AG10803 (cell line): ENCODE measurements at regions not wholly inside any gene's neighbourhood (a gene's known extent, or its start where the extent isn't known, plus 50 kb on each side); places are given as distances from the start of the nearest gene placed in this dataset.

Experiments used
- DNase-seq: peaks from one replicate; pipeline ENCODE4 v3.0.0; 2010; ENCODE audit warnings: low read depth
- H3K4me3 ChIP-seq: 2 replicates; pipeline ENCODE4 v1.5.1; 2011; ENCODE audit warnings: mild to moderate bottlenecking, low read length, control low read depth
- CTCF ChIP-seq: conservative IDR thresholded peaks from 2 replicates; pipeline ENCODE4 v1.5.1; 2011; ENCODE audit warnings: mild to moderate bottlenecking, low read length, control low read depth, inconsistent platforms

GRCh38 chr11:15704064-15704463 is 589.3 kb downstream of the INSC start:
- no peak overlapping the region for H3K4me3 ChIP-seq
- no peak for TF ChIP-seq CTCF
- DNase-seq: no peak

DNA sequence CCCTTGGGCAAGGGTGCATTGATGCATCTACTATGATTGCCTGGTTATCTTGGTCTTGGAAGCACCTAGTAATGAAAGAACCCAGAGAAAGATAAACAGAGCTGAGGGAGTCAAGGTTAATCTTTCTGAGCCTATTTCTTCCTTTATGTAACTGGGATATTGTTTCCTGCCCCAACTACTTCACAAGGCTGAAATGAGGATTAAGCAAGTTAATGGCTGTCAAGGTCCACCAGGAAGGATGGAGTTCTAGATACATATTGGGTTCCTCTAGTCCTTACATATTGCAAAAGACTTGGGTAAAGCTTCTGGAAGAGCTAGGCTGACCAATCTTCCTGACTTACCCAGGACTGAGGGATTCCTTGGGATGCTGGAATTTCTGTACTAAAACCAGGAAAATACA is 589.8 kb downstream of the INSC start:
- TF ChIP-seq CTCF: no peak
- no peak for DNase-seq
- H3K4me3 ChIP-seq: no peak overlapping the region

GRCh38 chr11:15705891-15706290 is 591.2 kb downstream of the INSC start:
- DNase-seq: no peak
- TF ChIP-seq CTCF: no peak
- H3K4me3 ChIP-seq: no peak overlapping the region

- DNase-seq: no peak
- TF ChIP-seq CTCF: no peak
- H3K4me3 ChIP-seq: no peak overlapping the region
Observed at GRCh38 chr11:15707194-15707593, 592.5 kb downstream of the INSC start.

DNA sequence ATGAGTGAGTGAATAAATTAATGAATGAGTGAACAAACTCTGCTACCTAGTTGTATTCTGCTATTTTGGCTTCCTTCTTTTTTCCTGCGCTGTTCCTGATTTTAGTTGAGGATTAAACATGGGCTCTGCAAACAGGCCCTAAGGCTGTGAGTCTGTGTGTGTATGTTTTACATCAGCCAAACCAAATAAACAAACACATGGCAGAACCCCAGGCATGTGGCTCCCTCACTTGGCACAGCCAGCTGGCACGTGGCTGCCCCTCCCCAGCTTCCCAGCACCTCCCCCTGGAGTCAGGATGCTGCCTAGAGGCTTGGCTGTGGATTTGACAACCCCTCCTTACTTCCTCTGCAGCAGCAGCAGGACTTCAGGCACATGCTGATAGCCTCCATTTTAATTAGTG is 593.2 kb downstream of the INSC start:
- DNase-seq: no peak
- TF ChIP-seq CTCF: no peak
- H3K4me3 ChIP-seq: no peak overlapping the region

DNA sequence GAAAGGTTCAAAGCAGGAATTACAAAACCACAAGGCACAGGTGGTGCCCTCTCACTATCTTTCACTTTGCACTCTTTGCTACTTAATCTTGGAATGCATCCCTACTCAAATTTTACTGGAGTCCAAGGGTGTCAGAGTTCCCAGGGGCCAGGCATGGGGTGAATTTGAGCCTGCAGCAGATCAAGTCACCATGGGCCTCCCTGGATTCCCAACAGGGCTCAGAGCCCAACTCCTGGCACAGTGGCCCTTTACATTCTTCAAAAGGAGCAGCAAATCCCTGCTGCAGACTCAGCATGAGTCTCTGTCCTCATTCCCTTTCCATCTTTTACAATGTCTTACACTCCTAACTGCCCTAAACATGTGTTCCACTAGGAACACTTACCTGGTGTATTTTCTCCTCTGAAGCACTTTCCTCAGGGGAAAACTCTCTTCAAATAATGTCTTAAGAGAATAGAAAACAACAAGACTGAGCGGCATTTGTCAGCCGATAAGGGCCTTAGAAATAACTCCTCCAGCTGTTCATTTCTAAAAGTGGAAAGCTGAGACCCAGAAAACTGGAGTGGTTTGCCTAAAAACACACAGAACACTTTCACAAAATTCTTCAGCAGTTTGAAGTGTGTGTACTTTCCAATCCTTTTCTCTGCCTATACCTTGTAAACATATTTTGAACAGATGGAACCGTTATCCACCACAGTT is 596.0 kb downstream of the INSC start:
- no peak for DNase-seq
- H3K4me3 ChIP-seq: no peak overlapping the region
- TF ChIP-seq CTCF: no peak

- DNase-seq: no peak
- TF ChIP-seq CTCF: no peak
- H3K4me3 ChIP-seq: no peak overlapping the region
Observed at GRCh38 chr11:15711311-15711710, 596.6 kb downstream of the INSC start.
